Panc1 (cell line): ENCODE measurements at regions not wholly inside any gene's neighbourhood (a gene's known extent, or its start where the extent isn't known, plus 50 kb on each side); places are given as distances from the start of the nearest gene placed in this dataset.

Experiments used
- POLR2AphosphoS5 ChIP-seq: IDR thresholded peaks from 2 replicates; pipeline ENCODE4 v1.6.1; 2012; ENCODE audit warnings: mild to moderate bottlenecking, low read depth, low read length, moderate library complexity
- TCF7L2 ChIP-seq: IDR thresholded peaks from 2 replicates; pipeline ENCODE4 v1.6.1; 2011; ENCODE audit warnings: mild to moderate bottlenecking, low read depth, low read length, inconsistent platforms
- TF ChIP-seq, protein P1 (sequence below): fragments of 450-650 bp; IDR thresholded peaks from 2 replicates; pipeline ENCODE4 v1.5.1; 2017; ENCODE audit warnings: mild to moderate bottlenecking
- TF ChIP-seq, protein P2 (sequence below), 2 experiments: IDR thresholded peaks; 2 replicates each; pipeline ENCODE4 v1.6.1; 2011 to 2012; ENCODE audit warnings: low read depth in 2 of 2, control low read depth in 1 of 2, low read length in 1 of 2, mild to moderate bottlenecking in 1 of 2, moderate library complexity in 1 of 2; ENCODE audit not compliant: insufficient read depth in 1 of 2

DNA sequence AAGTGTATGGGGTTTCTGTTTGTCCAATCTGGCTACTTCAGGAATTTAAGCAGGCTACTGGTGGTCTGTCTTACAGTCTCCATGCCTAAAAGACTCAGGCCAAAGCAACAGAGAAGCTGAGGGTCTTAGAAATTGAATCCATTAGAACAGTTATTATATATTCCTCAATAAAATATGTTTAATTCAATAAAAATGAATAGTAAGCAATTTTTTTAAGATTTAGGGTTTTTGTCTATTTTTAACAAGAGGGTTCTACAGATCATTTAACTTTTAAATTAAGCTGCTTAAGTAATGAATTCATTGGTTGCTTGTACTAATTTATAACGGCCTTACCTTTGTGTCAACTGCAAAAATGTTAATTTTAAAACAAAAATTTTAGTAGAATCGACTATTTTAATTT is 832.6 kb upstream of the SLC39A10 start:
- TF ChIP-seq, protein P1, sequence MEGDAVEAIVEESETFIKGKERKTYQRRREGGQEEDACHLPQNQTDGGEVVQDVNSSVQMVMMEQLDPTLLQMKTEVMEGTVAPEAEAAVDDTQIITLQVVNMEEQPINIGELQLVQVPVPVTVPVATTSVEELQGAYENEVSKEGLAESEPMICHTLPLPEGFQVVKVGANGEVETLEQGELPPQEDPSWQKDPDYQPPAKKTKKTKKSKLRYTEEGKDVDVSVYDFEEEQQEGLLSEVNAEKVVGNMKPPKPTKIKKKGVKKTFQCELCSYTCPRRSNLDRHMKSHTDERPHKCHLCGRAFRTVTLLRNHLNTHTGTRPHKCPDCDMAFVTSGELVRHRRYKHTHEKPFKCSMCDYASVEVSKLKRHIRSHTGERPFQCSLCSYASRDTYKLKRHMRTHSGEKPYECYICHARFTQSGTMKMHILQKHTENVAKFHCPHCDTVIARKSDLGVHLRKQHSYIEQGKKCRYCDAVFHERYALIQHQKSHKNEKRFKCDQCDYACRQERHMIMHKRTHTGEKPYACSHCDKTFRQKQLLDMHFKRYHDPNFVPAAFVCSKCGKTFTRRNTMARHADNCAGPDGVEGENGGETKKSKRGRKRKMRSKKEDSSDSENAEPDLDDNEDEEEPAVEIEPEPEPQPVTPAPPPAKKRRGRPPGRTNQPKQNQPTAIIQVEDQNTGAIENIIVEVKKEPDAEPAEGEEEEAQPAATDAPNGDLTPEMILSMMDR = no peak
- TF ChIP-seq, protein P2, sequence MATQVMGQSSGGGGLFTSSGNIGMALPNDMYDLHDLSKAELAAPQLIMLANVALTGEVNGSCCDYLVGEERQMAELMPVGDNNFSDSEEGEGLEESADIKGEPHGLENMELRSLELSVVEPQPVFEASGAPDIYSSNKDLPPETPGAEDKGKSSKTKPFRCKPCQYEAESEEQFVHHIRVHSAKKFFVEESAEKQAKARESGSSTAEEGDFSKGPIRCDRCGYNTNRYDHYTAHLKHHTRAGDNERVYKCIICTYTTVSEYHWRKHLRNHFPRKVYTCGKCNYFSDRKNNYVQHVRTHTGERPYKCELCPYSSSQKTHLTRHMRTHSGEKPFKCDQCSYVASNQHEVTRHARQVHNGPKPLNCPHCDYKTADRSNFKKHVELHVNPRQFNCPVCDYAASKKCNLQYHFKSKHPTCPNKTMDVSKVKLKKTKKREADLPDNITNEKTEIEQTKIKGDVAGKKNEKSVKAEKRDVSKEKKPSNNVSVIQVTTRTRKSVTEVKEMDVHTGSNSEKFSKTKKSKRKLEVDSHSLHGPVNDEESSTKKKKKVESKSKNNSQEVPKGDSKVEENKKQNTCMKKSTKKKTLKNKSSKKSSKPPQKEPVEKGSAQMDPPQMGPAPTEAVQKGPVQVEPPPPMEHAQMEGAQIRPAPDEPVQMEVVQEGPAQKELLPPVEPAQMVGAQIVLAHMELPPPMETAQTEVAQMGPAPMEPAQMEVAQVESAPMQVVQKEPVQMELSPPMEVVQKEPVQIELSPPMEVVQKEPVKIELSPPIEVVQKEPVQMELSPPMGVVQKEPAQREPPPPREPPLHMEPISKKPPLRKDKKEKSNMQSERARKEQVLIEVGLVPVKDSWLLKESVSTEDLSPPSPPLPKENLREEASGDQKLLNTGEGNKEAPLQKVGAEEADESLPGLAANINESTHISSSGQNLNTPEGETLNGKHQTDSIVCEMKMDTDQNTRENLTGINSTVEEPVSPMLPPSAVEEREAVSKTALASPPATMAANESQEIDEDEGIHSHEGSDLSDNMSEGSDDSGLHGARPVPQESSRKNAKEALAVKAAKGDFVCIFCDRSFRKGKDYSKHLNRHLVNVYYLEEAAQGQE (IDR thresholded peaks at IDR 0.05; ENCODE audit: insufficient read depth in 1 of 2, low read depth in 2 of 2, low read length in 1 of 2) = no peak
- TF ChIP-seq POLR2AphosphoS5 (no peak), TCF7L2 (no peak)
